SK-N-SH (cell line): ENCODE measurements at regions not wholly inside any gene's neighbourhood (a gene's known extent, or its start where the extent isn't known, plus 50 kb on each side); places are given as distances from the start of the nearest gene placed in this dataset.

Experiments used
- EP300 ChIP-seq, 2 experiments: IDR thresholded peaks; 2 replicates each; pipeline versions ENCODE4 v1.4.0 to v1.6.1; 2012; ENCODE audit warnings: borderline replicate concordance in 1 of 2, low read depth in 1 of 2, low read length in 1 of 2
- EZH2phosphoT487 ChIP-seq: fragments of 200-600 bp; sonication (generic); IDR thresholded peaks from 2 replicates; pipeline ENCODE4 v1.6.1; 2017; ENCODE audit warnings: low read depth, mixed run types, mild to moderate bottlenecking, antibody characterized with exemption, moderate library complexity, borderline replicate concordance
- FOXM1 ChIP-seq: IDR thresholded peaks from 2 replicates; pipeline ENCODE4 v1.4.0; 2012; ENCODE audit warnings: low read depth, mild to moderate bottlenecking
- MXI1 ChIP-seq: IDR thresholded peaks from 2 replicates; pipeline ENCODE4 v1.6.1; 2012; ENCODE audit warnings: mild to moderate bottlenecking, low read depth, low read length, improper control_type of control experiment
- POLR2AphosphoS5 ChIP-seq: IDR thresholded peaks from 2 replicates; pipeline ENCODE4 v1.6.1; 2012; ENCODE audit warnings: low read depth, low read length
- RAD21 ChIP-seq: IDR thresholded peaks from 2 replicates; pipeline ENCODE4 v1.6.1; 2012; ENCODE audit warnings: mild to moderate bottlenecking, low read length
- RFX5 ChIP-seq: IDR thresholded peaks from 2 replicates; pipeline ENCODE4 v1.6.1; 2012; ENCODE audit warnings: mild to moderate bottlenecking, improper control_type of control experiment, low read length
- TAF1 ChIP-seq: IDR thresholded peaks from 2 replicates; pipeline ENCODE4 v1.6.1; 2012; ENCODE audit warnings: low read depth, mild to moderate bottlenecking, low read length, moderate library complexity, borderline replicate concordance
- TF ChIP-seq, protein P1 (sequence below): fragments of 200-600 bp; sonication (generic); IDR thresholded peaks from 2 replicates; pipeline ENCODE4 v1.6.1; 2017; ENCODE audit warnings: antibody characterized with exemption, mild to moderate bottlenecking, moderate library complexity

DNA sequence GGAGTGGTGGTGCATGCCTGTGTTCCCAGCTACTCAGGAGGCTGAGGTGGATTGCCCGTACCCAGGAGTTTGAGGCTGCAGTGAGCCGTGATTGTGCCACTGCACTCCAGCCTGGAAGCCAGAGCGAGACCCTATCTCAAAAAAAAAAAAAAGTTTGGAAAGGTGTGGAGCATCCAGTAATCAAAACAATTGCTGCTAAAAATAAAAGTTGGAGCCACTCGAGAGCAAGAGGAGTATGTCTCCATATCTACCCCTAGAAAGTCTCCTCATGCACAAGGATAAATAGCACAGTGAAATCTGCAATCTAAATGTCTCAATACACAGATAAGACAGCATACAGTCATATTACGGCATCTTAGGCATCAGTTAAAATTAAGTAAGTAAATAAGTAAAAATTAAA lies 81.5 kb upstream of the NEBL start:
- no peak for TF ChIP-seq FOXM1
- TF ChIP-seq, protein P1, sequence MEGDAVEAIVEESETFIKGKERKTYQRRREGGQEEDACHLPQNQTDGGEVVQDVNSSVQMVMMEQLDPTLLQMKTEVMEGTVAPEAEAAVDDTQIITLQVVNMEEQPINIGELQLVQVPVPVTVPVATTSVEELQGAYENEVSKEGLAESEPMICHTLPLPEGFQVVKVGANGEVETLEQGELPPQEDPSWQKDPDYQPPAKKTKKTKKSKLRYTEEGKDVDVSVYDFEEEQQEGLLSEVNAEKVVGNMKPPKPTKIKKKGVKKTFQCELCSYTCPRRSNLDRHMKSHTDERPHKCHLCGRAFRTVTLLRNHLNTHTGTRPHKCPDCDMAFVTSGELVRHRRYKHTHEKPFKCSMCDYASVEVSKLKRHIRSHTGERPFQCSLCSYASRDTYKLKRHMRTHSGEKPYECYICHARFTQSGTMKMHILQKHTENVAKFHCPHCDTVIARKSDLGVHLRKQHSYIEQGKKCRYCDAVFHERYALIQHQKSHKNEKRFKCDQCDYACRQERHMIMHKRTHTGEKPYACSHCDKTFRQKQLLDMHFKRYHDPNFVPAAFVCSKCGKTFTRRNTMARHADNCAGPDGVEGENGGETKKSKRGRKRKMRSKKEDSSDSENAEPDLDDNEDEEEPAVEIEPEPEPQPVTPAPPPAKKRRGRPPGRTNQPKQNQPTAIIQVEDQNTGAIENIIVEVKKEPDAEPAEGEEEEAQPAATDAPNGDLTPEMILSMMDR = no peak
- no peak for TF ChIP-seq TAF1
- TF ChIP-seq RFX5 = no peak
- no peak for TF ChIP-seq EP300 (IDR thresholded peaks at IDR 0.05; ENCODE audit: borderline replicate concordance in 1 of 2, low read depth in 1 of 2, low read length in 1 of 2)
- TF ChIP-seq RAD21 = no peak
- TF ChIP-seq MXI1 = no peak
- TF ChIP-seq EZH2phosphoT487 = no peak
- TF ChIP-seq POLR2AphosphoS5 = no peak
